ENCODE measurements at regions not wholly inside any gene's neighbourhood (a gene's known extent, or its start where the extent isn't known, plus 50 kb on each side); places are given as distances from the start of the nearest gene placed in this dataset.

DNA sequence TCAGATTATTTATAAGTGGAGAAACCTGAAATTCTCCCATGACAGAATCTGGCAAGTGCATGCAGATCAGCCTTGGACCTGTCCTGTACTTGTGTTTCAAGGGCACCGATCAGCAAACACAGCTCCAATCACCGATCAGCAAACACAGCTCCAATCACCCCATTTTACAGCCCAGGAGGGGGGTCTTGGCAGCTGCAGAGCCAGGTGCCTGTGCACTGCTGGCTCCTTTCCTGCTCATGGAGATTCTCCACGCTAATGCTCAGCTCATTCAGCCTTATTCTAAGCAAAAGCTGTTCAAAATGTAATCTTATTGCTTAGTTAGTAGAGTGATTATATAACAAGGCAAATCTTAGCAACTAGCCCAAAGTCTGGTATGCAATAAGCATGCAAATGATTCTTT, 623.1 kb upstream of the HS6ST1 start:
- no peak for TF ChIP-seq CTCF (IDR thresholded peaks at IDR 0.05)
- no peak for TF ChIP-seq POLR2A (IDR thresholded peaks at IDR 0.05)

All from lower leg skin (tissue), 3 donors.